Neural cell (in vitro differentiated cells): ENCODE measurements at regions not wholly inside any gene's neighbourhood (a gene's known extent, or its start where the extent isn't known, plus 50 kb on each side); places are given as distances from the start of the nearest gene placed in this dataset.

Source experiments
- H2AFZ ChIP-seq: fragments of 200-600, 300-800 bp; sonication (generic), shearing (Covaris generic); 2 replicates; pipeline ENCODE4 v1.6.0; 2014; ENCODE audit warnings: low read depth, mild to moderate bottlenecking, antibody characterized with exemption, low read length, moderate library complexity
- H3F3A ChIP-seq: fragments of 200-600 bp; shearing (Covaris generic); 2 replicates; pipeline ENCODE4 v1.6.1; 2016; ENCODE audit warnings: mild to moderate bottlenecking, moderate library complexity, mixed read lengths, antibody characterized with exemption, low read length; ENCODE audit not compliant: insufficient read depth, poor library complexity, severe bottlenecking
- H3K27ac ChIP-seq: fragments of 200-600, 300-800 bp; sonication (generic), shearing (Covaris generic); 2 replicates; pipeline ENCODE4 v1.5.1; 2014; ENCODE audit warnings: mild to moderate bottlenecking, low read length, moderate library complexity
- H3K27me3 ChIP-seq: fragments of 300-800, 200-600 bp; sonication (generic), shearing (Covaris generic); 2 replicates; pipeline ENCODE4 v1.6.0; 2014; ENCODE audit warnings: mild to moderate bottlenecking, low read depth, low read length, moderate library complexity; ENCODE audit not compliant: insufficient read depth
- H3K36me3 ChIP-seq: fragments of 300-800, 200-600 bp; sonication (generic), shearing (Covaris generic); 2 replicates; pipeline ENCODE4 v1.5.1; 2014; ENCODE audit warnings: mild to moderate bottlenecking, antibody characterized with exemption, low read length, moderate library complexity; ENCODE audit not compliant: insufficient read depth
- H3K4me2 ChIP-seq: fragments of 300-800, 200-600 bp; sonication (generic), shearing (Covaris generic); 2 replicates; pipeline ENCODE4 v1.6.0; 2014; ENCODE audit warnings: mild to moderate bottlenecking, low read length
- H3K4me3 ChIP-seq: fragments of 300-800, 200-600 bp; sonication (generic), shearing (Covaris generic); 2 replicates; pipeline ENCODE4 v1.5.1; 2014; ENCODE audit warnings: mild to moderate bottlenecking, low read length, moderate library complexity
- H3K79me2 ChIP-seq: fragments of 200-600 bp; shearing (Covaris generic); replicated peaks from 2 replicates; pipeline ENCODE4 v1.6.0; 2014; ENCODE audit warnings: mild to moderate bottlenecking, low read length, moderate library complexity; ENCODE audit not compliant: insufficient read depth
- H3K9ac ChIP-seq: fragments of 300-800, 200-600 bp; sonication (generic), shearing (Covaris generic); 2 replicates; pipeline ENCODE4 v1.6.1; 2016; ENCODE audit warnings: mild to moderate bottlenecking, low read length, mixed read lengths
- H3K9me2 ChIP-seq: fragments of 200-600 bp; shearing (Covaris generic); 2 replicates; pipeline ENCODE4 v1.6.1; 2016; ENCODE audit warnings: mild to moderate bottlenecking, low read length, mixed read lengths; ENCODE audit not compliant: insufficient read depth
- H3K9me3 ChIP-seq: fragments of 200-600, 300-800 bp; sonication (generic), shearing (Covaris generic); 2 replicates; pipeline ENCODE4 v1.6.1; 2016; ENCODE audit warnings: mild to moderate bottlenecking, mixed run types, low read length, moderate library complexity, mixed read lengths
- H4K20me1 ChIP-seq: fragments of 200-600 bp; shearing (Covaris generic); 2 replicates; pipeline ENCODE4 v1.6.1; 2016; ENCODE audit warnings: mild to moderate bottlenecking, mixed run types; ENCODE audit not compliant: insufficient read depth
- CTCF ChIP-seq: fragments of 450-650 bp; IDR thresholded peaks from 2 replicates; pipeline ENCODE4 v1.5.1; 2014; ENCODE audit warnings: antibody characterized with exemption, mild to moderate bottlenecking, moderate library complexity; ENCODE audit not compliant: poor library complexity, severe bottlenecking
- EP300 ChIP-seq: fragments of 450-650 bp; conservative IDR thresholded peaks from 2 replicates; pipeline ENCODE4 v1.6.1; 2014; ENCODE audit warnings: antibody characterized with exemption, mild to moderate bottlenecking, moderate library complexity; ENCODE audit not compliant: poor library complexity, severe bottlenecking
- EZH2 ChIP-seq: fragments of 200-600, 300-800 bp; shearing (Covaris generic), sonication (generic); IDR thresholded peaks from 2 replicates; pipeline ENCODE4 v1.6.1; 2014; ENCODE audit warnings: antibody characterized with exemption, low read length, borderline replicate concordance, mild to moderate bottlenecking; ENCODE audit not compliant: insufficient read depth, poor library complexity, severe bottlenecking
- MXI1 ChIP-seq: fragments of 450-650 bp; conservative IDR thresholded peaks from 2 replicates; pipeline ENCODE4 v1.6.1; 2014; ENCODE audit warnings: antibody characterized with exemption, mild to moderate bottlenecking; ENCODE audit not compliant: poor library complexity, severe bottlenecking
- POLR2AphosphoS5 ChIP-seq: IDR thresholded peaks from 2 replicates; pipeline ENCODE4 v1.6.1; 2012
- RAD21 ChIP-seq: fragments of 450-650 bp; conservative IDR thresholded peaks from 2 replicates; pipeline ENCODE4 v1.6.1; 2014; ENCODE audit warnings: antibody characterized with exemption, mild to moderate bottlenecking, moderate library complexity
- REST ChIP-seq: IDR thresholded peaks from 2 replicates; pipeline ENCODE4 v1.6.1; 2012; ENCODE audit warnings: borderline replicate concordance
- SMC3 ChIP-seq: fragments of 450-650 bp; conservative IDR thresholded peaks from 2 replicates; pipeline ENCODE4 v1.6.1; 2014; ENCODE audit warnings: antibody characterized with exemption, mild to moderate bottlenecking, moderate library complexity; ENCODE audit not compliant: poor library complexity
- TAF1 ChIP-seq: IDR thresholded peaks from 2 replicates; pipeline ENCODE4 v1.6.1; 2012; ENCODE audit warnings: low read depth

DNA sequence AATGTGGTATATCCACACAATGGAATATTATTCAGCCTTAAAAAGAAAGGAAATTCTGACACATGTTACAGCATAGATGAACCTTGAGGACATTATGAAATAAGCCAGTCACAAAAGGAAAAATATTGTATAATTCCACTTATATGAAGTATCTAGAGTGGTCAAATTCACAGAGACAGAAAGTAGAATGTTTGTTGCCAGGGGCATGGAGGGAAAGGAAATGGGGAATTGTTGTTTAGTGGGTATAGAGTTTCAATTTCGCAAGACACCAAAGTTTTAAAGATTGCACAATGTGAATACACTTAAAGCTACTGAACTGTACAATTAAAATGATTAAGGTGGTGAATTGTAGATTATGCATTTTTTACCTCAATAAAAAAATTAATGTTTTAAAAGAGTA, 92.9 kb downstream of the TXNL1 start:
- no peak overlapping the region for H3K4me3 ChIP-seq
- no peaks in the 10 kb centered on the region for H3K79me2 ChIP-seq
- H3K27ac ChIP-seq = no peak overlapping the region
- H3K9me2 ChIP-seq = no peaks in the 10 kb centered on the region
- H3F3A ChIP-seq = no peaks in the 10 kb centered on the region
- no peak overlapping the region for H2AFZ ChIP-seq
- no peaks in the 10 kb centered on the region for H3K36me3 ChIP-seq
- no peak overlapping the region for H3K9ac ChIP-seq
- H3K4me2 ChIP-seq = no peak overlapping the region
- no peaks in the 10 kb centered on the region for H4K20me1 ChIP-seq
- no peaks in the 10 kb centered on the region for H3K27me3 ChIP-seq
- TF ChIP-seq SMC3 (no peak), TAF1 (no peak), MXI1 (no peak), EP300 (no peak), REST (no peak), RAD21 (no peak), CTCF (no peak), EZH2 (no peak), POLR2AphosphoS5 (no peak)
- H3K9me3 ChIP-seq = no peaks in the 10 kb centered on the region

- Histone ChIP-seq H3K4me3 (no peak overlapping the region), H3K27me3 (no peaks in the 10 kb centered on the region), H3K9me3 (no peaks in the 10 kb centered on the region), H3K79me2 (no peaks in the 10 kb centered on the region), H3K4me2 (no peak overlapping the region), H3K9me2 (no peaks in the 10 kb centered on the region), H3K36me3 (no peaks in the 10 kb centered on the region), H2AFZ (no peak overlapping the region), H3F3A (no peaks in the 10 kb centered on the region), H3K27ac (no peak overlapping the region), H4K20me1 (no peaks in the 10 kb centered on the region), H3K9ac (no peak overlapping the region)
- TF ChIP-seq MXI1 = no peak
Measured at GRCh38 chr18:56542476-56542875, 95.9 kb downstream of the TXNL1 start.

DNA sequence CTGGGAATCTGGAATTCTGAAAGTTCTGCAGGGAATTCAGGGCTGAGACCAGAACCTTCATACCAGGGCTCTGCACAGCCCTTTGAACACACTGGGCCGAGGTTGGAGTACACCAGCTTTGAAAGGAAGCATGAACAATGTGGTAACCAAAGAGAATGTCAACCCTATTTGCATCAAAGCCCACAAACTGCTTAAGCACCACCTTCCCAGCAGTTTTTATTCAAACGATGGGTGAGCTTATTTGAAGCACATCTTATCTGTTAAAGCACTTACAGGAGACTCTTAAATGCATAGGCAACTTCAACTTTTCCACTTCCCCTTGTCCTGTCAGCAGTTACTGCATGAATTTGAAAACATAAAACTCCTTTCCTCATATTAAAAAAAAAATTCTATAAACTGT, 96.6 kb downstream of the TXNL1 start:
- H4K20me1 ChIP-seq = no peaks in the 10 kb centered on the region
- no peak overlapping the region for H3K4me3 ChIP-seq
- no peaks in the 10 kb centered on the region for H3F3A ChIP-seq
- no peaks in the 10 kb centered on the region for H3K79me2 ChIP-seq
- no peaks in the 10 kb centered on the region for H3K9me3 ChIP-seq
- H3K27me3 ChIP-seq = no peaks in the 10 kb centered on the region
- no peaks in the 10 kb centered on the region for H3K9me2 ChIP-seq
- H3K9ac ChIP-seq = no peak overlapping the region
- H3K4me2 ChIP-seq = no peak overlapping the region
- H2AFZ ChIP-seq = no peak overlapping the region
- H3K27ac ChIP-seq = no peak overlapping the region
- no peaks in the 10 kb centered on the region for H3K36me3 ChIP-seq
- TF ChIP-seq POLR2AphosphoS5 (no peak), CTCF (no peak), EZH2 (no peak), REST (no peak), TAF1 (no peak), SMC3 (no peak), RAD21 (no peak), EP300 (no peak), MXI1 (no peak)
